GM21576 (cell line): ENCODE measurements at regions not wholly inside any gene's neighbourhood (a gene's known extent, or its start where the extent isn't known, plus 50 kb on each side); places are given as distances from the start of the nearest gene placed in this dataset.

Experiments
- ATAC-seq: cut with Tn5 transposase; IDR thresholded peaks from one replicate; pipeline ENCODE4 v1.9.1; 2021; ENCODE audit warnings: mild to moderate bottlenecking, moderate library complexity; ENCODE audit not compliant: unreplicated experiment

- no peak for ATAC-seq
These were observed 572.9 kb upstream of the NOX3 start for GRCh38 chr6:156028335-156029131.

DNA sequence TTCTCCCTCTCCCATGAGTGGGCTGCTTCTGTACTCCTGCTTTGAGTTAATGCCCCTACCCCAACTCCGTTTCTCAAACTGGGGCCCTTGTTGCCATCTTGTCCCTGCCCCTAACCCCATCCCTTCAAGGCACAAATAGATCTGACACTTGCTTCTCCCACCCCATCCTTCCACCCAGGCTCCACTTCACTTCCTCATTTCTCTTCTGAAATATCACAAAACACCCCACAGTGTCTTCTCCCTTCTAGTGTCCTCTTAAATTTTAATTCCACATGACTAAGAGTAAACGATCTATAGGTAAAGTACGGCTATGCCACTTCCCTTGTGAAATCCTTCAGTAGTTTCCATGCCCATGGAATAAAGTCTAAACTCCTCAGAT, 571.6 kb upstream of the NOX3 start:
- no peak for ATAC-seq

- no peak for ATAC-seq
These were observed 571.0 kb upstream of the NOX3 start for GRCh38 chr6:156026486-156027247.

DNA sequence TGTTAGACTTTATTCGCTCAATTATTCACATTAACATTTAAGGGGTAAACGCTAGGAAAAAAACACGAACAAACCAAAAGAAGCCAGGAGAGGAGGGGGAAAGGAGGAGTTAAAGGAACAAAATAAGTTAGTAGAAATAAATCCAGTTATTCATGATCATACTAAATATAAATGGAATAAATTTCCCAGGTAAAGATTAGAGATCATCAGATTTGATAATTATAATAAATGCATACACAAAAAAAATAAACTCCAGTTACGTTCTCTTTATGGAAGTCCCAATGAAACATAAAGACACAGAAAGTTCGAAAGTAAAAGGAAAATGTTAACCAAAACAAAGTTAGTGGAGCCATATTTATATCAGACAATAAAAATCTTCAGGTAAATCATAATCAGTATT, 568.7 kb upstream of the NOX3 start:
- ATAC-seq, result no peak

- no peak for ATAC-seq
These were observed 566.2 kb upstream of the NOX3 start for GRCh38 chr6:156021746-156022396.

- no peak for ATAC-seq
These were observed 562.2 kb upstream of the NOX3 start for GRCh38 chr6:156017838-156018237.

GRCh38 chr6:156016186-156016976, 560.7 kb upstream of the NOX3 start:
- ATAC-seq, result no peak

DNA sequence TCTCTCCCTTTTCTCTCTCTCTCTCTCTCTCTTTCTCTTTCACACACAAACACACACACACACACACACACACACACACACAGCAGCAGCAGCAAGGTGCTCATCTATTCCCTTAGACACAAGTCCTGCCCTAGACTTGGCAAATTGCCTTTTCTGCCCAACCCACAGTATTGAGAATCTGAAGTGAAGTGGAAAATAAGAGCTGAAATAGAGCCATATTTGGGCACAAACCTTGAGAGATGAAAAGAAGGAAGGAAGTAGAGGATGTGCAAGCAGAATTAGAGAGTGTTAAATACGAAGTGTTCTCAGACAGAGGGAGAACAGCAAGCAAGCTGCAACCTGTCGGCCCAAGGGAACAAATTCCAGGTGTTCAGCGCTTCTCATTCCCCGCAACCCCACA, 557.5 kb upstream of the NOX3 start:
- ATAC-seq, result no peak

- no peak for ATAC-seq
These were observed 554.0 kb upstream of the NOX3 start for GRCh38 chr6:156009656-156010055.

GRCh38 chr6:156004796-156005195, 549.2 kb upstream of the NOX3 start:
- ATAC-seq, result no peak

DNA sequence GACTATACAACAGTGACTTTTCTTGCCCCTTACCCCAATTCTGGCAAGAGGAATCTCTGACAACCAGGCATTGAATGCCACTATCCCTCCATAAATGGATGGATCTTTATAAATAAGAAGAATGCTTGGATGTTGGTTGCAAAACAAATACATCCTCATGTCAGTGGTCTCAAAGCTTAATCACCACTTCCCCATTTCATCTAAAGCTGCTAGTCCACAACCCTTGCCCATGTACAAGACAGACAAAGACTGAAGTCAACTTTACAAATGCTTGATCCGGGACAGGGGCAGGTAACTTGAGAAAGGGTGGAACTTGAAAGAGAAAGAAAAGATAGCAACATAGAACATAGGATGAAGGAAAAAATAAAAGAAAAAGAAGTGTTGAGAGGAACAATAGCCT, 540.5 kb upstream of the NOX3 start:
- no peak for ATAC-seq

GRCh38 chr6:155995281-155995680, 539.6 kb upstream of the NOX3 start:
- ATAC-seq, result no peak

- no peak for ATAC-seq
These were observed 538.4 kb upstream of the NOX3 start for GRCh38 chr6:155994086-155994485.

DNA sequence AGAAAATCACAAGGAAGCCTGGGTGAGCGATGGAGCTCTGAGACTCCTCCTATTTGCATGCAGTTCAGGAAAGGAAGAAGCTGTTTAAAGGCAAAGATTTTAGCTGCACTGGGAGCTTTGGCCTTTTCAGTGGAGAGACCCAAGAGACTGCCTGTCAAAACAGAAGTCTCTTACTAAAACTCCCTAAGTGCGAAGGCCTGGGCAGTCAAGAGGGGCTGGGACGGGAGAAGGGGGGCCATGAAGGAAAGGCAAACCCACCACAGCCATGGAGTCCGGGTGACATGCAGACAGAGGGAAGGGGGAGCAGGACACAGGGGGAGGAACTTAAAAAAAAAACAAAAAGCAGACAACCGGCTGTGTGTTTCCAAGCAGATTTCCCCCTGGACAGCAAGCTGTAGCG, 537.6 kb upstream of the NOX3 start:
- no peak for ATAC-seq

DNA sequence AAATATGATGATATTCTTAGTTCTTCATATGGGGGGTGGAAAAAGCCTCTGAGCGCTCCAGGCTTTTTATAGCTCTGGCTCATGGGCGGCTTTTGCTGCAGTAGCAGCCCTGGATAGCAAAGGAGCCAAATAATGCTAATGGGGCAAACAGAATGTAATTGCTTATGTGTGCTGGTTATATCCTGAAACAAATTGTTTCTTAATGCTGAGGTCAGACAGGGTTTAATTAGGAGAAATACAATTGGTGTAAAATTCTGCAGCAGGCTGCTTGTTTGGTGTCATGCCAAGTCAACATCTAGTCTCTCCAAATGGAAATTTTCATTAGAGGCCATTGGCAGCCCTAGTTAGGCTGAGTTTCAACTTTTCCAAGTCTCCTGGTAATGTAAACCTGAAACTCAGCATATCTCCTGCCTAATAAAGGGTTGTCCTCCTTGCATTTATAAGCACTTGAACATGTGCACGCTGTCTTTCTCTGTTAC, 530.1 kb upstream of the NOX3 start:
- no peak for ATAC-seq

GRCh38 chr6:155980768-155981079, 525.1 kb upstream of the NOX3 start:
- no peak for ATAC-seq

GRCh38 chr6:155980014-155980767, 524.6 kb upstream of the NOX3 start:
- ATAC-seq, result no peak

DNA sequence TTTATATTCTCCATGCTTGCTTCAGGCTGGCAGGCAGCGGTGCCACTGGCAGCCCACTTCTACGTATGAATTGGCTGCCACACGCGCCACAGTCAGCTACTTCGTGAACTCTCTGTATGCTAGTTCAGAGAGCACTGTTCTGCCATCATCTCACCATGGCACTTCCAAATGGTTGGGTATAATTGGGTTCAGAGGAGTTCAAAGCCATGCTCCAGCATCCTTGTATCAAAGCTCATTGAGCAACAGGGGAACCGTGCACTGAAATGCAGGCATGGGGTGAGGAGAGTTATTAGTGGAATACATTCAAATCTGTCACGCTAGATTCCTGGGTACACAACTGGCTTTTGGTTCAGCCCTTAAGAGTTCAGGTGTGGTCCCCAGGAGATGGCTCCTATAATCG, 519.9 kb upstream of the NOX3 start:
- no peak for ATAC-seq

GRCh38 chr6:155974811-155975323, 519.2 kb upstream of the NOX3 start:
- ATAC-seq, result no peak

GRCh38 chr6:155974359-155974758, 518.7 kb upstream of the NOX3 start:
- no peak for ATAC-seq
